ENCODE measurements at regions not wholly inside any gene's neighbourhood (a gene's known extent, or its start where the extent isn't known, plus 50 kb on each side); places are given as distances from the start of the nearest gene placed in this dataset.

GRCh38 chr2:78710632-78711375, 314.7 kb upstream of the REG3G start:
- DNase-seq (ENCODE audit: low spot score): no peak

DNA sequence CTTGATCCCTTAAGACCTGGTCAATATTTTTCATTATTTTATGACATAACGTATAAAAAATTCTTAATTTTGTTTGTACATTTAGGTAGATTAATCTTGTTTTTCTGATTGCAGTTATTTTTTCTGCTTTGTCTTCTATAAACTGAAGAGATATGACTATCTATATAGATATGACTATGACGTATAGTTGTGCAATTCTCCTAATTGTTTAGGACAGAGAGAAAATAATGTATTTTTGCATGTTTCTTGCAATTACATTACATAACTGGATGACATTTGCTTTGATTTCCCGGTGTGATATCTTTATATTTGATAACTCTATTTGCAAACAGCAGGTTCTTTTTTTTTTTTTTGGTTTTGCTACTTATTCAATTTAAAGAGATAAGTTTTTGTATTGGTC, 310.2 kb upstream of the REG3G start:
- DNase-seq (ENCODE audit: low spot score): no peak

GRCh38 chr2:78718024-78718423, 307.5 kb upstream of the REG3G start:
- no peak for DNase-seq (ENCODE audit: low spot score)

GRCh38 chr2:78718473-78718872, 307.0 kb upstream of the REG3G start:
- DNase-seq (ENCODE audit: low spot score): no peak

GRCh38 chr2:78721355-78722033, 304.0 kb upstream of the REG3G start:
- no peak for DNase-seq (ENCODE audit: low spot score)

DNA sequence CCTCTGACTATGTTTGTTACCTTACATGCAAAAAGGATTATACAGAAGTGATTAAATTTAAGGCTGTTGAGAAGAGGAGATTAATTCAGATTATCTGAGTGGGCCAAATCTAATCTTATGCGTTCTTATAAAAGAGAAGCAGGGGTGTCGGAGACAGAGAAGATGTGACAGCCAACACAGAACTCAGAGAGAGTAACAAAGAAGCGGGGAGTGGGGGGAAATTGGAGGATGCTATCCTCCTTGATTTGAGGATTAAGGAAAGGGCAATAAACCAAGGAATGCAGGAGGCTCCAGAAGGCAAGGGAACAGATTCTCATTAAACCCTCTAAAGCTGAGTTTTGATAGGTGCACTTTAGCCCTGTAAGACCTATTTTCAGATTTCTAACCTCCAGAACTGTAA, 291.3 kb upstream of the REG3G start:
- no peak for DNase-seq (ENCODE audit: low spot score)

DNA sequence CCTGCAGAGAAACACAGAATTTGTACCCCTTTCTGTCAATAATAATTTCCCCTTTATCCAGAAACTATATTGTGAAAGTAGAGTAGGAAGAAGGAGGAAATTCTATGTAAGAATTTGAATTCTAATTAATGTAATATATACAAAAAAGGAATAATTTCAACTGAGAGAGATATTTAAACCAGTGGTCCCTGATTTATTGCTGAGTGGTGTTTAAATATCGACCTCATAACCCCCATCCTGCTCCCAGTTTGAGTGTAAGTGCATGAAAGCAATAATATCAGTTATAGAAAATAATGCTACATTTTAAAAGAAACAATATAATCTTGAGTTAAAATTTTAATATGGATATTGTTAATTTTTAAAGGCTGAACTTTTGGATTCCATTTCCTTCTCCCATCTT, 286.2 kb upstream of the REG3G start:
- no peak for DNase-seq (ENCODE audit: low spot score)

- DNase-seq (ENCODE audit: low spot score): no peak
These were observed 275.9 kb upstream of the REG3G start for GRCh38 chr2:78749638-78750037.

DNA sequence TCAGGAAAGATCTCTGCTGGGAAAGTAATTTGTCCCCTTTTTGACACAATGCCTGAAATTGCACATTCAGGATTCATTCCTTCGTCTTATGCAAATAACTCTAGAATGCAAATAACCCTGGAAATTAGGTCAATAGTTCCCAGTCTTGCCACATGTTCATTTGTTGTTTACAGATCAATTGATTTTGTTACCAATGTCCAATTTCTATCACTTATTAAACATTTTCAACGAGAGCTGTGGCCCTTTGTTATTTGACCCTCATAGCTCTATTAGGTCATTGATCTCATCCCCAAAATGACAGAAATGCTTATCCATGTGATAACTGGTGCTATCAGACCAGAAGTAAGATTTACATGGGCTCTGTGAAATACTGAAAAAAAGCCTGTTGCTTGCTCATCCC, 275.3 kb upstream of the REG3G start:
- no peak for DNase-seq (ENCODE audit: low spot score)

GRCh38 chr2:78754930-78755329, 270.6 kb upstream of the REG3G start:
- no peak for DNase-seq (ENCODE audit: low spot score)

DNA sequence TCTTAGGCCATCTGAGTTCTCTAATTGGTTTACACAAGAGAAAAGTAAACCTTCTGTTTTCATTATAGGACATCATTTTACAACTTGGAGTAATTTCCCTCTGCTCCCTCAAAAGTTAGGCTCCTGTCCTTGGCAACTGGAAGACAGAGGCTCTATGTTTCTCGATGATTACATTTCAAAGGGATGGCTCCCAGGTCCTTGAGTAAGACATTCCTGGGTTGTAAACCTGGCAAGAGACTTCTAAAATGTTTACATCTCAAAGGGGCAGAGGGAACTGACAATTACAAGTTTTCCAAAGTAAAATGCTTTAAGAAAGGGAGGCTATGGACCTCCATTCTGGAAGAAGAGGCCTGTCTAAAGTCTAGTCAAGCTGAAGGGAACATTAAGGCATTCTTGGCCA, 268.3 kb upstream of the REG3G start:
- DNase-seq (ENCODE audit: low spot score): no peak

DNA sequence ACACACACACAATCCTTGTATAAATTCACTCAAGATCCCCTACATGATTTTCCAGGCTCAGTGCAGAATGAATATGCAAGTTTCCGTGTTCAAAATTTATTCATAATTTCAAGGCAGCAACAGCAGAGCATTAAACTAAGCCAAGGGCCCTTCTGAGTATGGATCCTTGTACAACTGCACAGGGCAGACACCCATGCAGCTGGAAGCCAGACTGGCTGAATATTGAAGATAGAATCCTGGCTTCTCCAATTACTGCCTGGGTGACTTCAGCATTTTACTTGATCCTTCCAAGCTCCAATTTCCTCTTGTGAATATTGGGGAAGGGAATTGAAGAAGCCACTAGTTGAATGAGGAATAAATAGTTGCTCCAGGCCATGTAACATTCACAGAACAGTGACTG, 267.9 kb upstream of the REG3G start:
- no peak for DNase-seq (ENCODE audit: low spot score)

- peak; percentile 4 for DNase-seq (ENCODE audit: low spot score)
These were observed 266.7 kb upstream of the REG3G start for GRCh38 chr2:78758765-78759164.

DNA sequence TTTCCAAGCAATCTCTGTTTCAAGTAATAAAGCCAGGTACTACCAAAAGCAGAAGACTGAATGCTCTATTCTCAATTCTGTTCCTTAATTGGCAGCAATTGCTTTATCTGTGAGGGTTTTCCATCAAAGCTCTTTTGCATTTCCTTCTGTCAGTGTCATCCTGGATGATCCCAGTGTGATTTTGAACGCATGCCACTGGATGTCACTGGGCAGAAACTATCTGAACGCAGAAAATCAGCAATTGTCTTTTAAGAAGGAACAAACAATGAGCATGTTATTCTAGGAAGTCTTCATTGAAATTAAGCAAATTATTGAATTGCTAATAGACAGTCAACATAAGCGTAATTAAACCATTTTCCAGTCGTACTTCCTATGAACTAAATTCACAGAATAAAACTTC, 259.0 kb upstream of the REG3G start:
- DNase-seq (ENCODE audit: low spot score): no peak

GRCh38 chr2:78768016-78768415, 257.5 kb upstream of the REG3G start:
- DNase-seq (ENCODE audit: low spot score): no peak

- DNase-seq (ENCODE audit: low spot score): no peak
These were observed 250.2 kb upstream of the REG3G start for GRCh38 chr2:78775291-78775690.

- DNase-seq (ENCODE audit: low spot score): no peak
These were observed 246.6 kb upstream of the REG3G start for GRCh38 chr2:78778756-78779510.

GRCh38 chr2:78779761-78780160, 245.7 kb upstream of the REG3G start:
- DNase-seq (ENCODE audit: low spot score): no peak

DNA sequence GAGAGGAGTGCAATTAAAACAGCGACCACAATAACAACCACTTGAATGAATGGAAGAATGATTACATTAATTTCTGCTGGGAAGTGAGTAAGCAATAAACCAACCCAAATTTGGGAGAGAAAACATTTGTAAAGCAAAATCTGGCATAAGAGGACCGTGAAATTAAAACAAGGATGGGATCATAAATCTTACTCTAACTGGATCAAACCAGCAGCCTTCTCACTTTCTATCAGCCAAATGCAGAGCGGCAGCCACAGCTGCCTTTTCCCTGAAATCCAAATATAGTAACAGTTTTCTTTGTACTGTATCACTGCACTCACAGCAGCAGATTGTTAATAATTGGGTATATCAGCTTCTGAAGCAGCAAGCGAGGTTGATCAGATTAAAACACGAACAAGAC, 245.2 kb upstream of the REG3G start:
- no peak for DNase-seq (ENCODE audit: low spot score)

DNA sequence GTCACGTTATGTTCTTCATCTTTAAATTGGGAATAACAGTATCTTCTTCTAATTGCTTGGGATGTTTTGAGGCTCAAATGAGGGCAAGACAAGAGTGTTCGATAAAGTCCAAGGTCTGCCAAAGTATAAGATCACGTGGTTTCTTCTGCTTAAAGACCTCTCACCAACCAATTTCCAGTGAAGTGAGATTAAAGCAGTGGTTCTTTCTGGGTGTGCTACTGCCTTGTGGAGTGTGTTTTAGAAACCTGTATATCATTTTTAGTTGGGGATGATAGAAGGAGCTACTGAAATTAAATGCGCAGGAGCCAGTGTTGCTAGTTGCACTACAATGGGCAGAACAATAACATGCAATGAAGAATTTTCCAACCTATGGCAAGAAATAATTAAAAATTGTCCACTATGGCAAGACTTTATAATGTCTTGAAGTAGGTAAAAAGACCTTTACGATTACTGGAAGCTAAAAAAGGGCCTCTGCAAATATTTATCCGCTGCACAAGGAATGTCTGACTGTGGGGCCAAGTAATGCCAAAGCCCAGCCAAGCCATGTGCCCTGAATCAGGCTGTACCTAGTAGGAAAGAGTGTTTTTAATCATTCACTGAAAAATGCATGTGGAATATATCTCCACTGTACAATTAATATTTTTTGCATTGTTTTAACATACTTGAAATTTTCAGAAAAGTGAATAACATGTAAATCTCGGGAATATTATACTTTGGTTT, 244.5 kb upstream of the REG3G start:
- DNase-seq (ENCODE audit: low spot score): no peak

DNA sequence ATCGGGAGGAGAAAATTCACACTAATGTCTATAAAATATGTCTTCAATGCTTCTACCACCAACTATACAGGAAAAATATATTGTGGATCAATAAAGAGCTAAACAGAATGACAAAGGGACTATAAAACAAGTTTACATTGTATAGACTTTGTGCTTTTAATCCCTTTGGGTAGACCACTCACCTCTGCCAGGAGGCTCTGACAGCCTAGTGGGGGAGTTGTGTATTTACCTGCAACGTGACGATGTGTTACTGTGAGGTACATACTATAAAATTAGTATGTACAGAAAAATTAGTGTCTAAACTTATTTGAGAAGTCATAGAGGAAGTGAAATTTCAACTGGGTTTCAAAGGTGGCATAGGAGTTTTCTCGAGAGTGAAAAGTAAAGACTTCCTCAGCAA, 243.3 kb upstream of the REG3G start:
- no peak for DNase-seq (ENCODE audit: low spot score)

GRCh38 chr2:78811955-78812610, 213.4 kb upstream of the REG3G start:
- no peak for DNase-seq (ENCODE audit: low spot score)

Data from SW480 (cell line).